ENCODE measurements at regions not wholly inside any gene's neighbourhood (a gene's known extent, or its start where the extent isn't known, plus 50 kb on each side); places are given as distances from the start of the nearest gene placed in this dataset.
"Not testable (repeated sequence)": the region's sequence is repeated elsewhere in the genome, so short reads cannot be mapped to it uniquely, and the experiment has no call there.

DNA sequence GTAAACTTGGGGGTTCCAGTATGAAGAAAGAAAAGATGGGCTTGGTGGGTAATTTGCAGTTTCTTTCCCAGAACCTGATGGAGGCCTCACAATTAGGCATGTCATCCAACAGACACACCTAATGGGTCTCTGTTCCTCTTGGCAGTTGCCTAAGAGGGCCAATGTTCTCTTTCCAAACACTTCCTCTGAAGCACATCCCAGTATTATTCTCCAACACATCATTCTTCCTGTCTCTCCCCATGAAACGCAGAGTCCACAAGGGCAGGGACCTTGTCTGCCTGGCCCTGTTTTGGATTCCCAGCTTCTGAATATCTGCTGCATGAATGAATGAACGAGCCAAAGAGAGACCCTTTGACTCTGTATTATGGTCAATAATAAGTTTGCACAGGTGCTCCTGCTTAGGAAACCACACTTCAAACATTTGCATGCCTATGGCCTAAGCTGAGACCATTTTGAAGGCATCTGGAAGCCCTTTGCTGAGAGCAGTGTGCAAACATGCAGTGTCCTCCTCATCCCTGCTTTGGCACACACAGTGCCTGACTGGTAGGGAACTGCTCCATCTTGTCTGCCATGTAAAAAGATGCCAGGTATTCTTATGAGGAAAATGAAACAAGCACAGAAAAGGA, 100.9 kb upstream of the CHST15 start:
- Histone ChIP-seq H2AFZ (ENCODE audit: control insufficient read depth, low read length) (no peak overlapping the region), H3K9me3 (ENCODE audit: control insufficient read depth, low read depth, low read length) (no peaks in the 10 kb centered on the region), H3K4me3 (ENCODE audit: control insufficient read depth in 2 of 3, extremely low read depth in 1 of 3, insufficient read depth in 2 of 3, low read depth in 1 of 3, low read length in 3 of 3) (no peak overlapping the region), H3K4me2 (ENCODE audit: control insufficient read depth, extremely low read depth, insufficient read depth, low read depth, low read length) (no peak overlapping the region), H3K9me1 (ENCODE audit: control insufficient read depth, extremely low read depth, insufficient read depth, low read length) (no peaks in the 10 kb centered on the region), H3K79me2 (ENCODE audit: control insufficient read depth, insufficient read depth, low read length) (no peaks in the 10 kb centered on the region), H3K9ac (ENCODE audit: control insufficient read depth, extremely low read depth, insufficient read depth, low read length) (no peak overlapping the region), H3K36me3 (ENCODE audit: control insufficient read depth in 2 of 2, extremely low read depth in 1 of 2, insufficient read depth in 2 of 2, low read length in 2 of 2) (no peaks in the 10 kb centered on the region), H3K4me1 (ENCODE audit: control insufficient read depth, extremely low read depth, insufficient read depth, low read length) (no peaks in the 10 kb centered on the region), H3K27me3 (ENCODE audit: control insufficient read depth, extremely low read depth, insufficient read depth, low read length) (no peaks in the 10 kb centered on the region), H4K20me1 (ENCODE audit: control insufficient read depth, extremely low read depth, insufficient read depth, low read length) (no peaks in the 10 kb centered on the region), H3K27ac (ENCODE audit: control insufficient read depth, insufficient read depth, low read length) (no peak overlapping the region)
- dilution Hi-C loops (cut with MboI; ENCODE audit: extremely low pct_ligation_motif_present, low sequenced_read_pairs): no loop called here
- TF ChIP-seq, protein P1, sequence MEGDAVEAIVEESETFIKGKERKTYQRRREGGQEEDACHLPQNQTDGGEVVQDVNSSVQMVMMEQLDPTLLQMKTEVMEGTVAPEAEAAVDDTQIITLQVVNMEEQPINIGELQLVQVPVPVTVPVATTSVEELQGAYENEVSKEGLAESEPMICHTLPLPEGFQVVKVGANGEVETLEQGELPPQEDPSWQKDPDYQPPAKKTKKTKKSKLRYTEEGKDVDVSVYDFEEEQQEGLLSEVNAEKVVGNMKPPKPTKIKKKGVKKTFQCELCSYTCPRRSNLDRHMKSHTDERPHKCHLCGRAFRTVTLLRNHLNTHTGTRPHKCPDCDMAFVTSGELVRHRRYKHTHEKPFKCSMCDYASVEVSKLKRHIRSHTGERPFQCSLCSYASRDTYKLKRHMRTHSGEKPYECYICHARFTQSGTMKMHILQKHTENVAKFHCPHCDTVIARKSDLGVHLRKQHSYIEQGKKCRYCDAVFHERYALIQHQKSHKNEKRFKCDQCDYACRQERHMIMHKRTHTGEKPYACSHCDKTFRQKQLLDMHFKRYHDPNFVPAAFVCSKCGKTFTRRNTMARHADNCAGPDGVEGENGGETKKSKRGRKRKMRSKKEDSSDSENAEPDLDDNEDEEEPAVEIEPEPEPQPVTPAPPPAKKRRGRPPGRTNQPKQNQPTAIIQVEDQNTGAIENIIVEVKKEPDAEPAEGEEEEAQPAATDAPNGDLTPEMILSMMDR (optimal IDR thresholded peaks at IDR 0.05 in 1 of 3, IDR thresholded peaks at IDR 0.05 in 1 of 3, conservative IDR thresholded peaks at IDR 0.05 in 1 of 3; ENCODE audit: extremely low read depth in 1 of 3, insufficient read depth in 2 of 3, low read length in 3 of 3): no peak
- TF ChIP-seq EZH2 (IDR thresholded peaks at IDR 0.05; ENCODE audit: low read length): no peak
- FAIRE-seq (no peak), DNase-seq (ENCODE audit: low read depth, low spot score) (no peak)

DNA sequence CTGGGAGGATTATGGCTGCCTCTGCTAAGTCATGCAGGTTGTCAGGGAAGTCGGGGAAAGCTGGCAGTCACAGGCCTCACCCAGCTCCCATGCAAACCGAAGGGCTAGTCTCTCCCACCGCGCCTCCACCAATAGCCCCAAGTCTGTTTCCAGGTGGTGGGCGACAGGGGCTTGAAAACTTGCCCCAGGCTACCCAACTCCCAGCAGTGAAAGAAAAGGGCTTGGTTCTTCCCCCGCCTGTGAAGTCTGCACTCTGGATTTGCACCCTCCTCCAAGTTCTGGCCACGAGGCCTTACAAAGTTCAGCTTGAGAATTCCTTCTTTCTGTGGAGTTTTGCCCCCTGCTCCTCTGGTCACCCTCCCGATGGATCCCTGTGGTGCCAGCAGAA, 99.9 kb upstream of the CHST15 start:
- Histone ChIP-seq H3K27me3 (ENCODE audit: control insufficient read depth, extremely low read depth, insufficient read depth, low read length) (no peaks in the 10 kb centered on the region), H3K9me3 (ENCODE audit: control insufficient read depth, low read depth, low read length) (no peaks in the 10 kb centered on the region), H3K79me2 (ENCODE audit: control insufficient read depth, insufficient read depth, low read length) (no peaks in the 10 kb centered on the region), H3K9ac (ENCODE audit: control insufficient read depth, extremely low read depth, insufficient read depth, low read length) (no peak overlapping the region), H3K4me1 (ENCODE audit: control insufficient read depth, extremely low read depth, insufficient read depth, low read length) (no peaks in the 10 kb centered on the region), H4K20me1 (ENCODE audit: control insufficient read depth, extremely low read depth, insufficient read depth, low read length) (no peaks in the 10 kb centered on the region), H3K4me3 (ENCODE audit: control insufficient read depth in 2 of 3, extremely low read depth in 1 of 3, insufficient read depth in 2 of 3, low read depth in 1 of 3, low read length in 3 of 3) (no peak overlapping the region), H3K4me2 (ENCODE audit: control insufficient read depth, extremely low read depth, insufficient read depth, low read depth, low read length) (no peak overlapping the region), H3K36me3 (ENCODE audit: control insufficient read depth in 2 of 2, extremely low read depth in 1 of 2, insufficient read depth in 2 of 2, low read length in 2 of 2) (no peaks in the 10 kb centered on the region), H3K9me1 (ENCODE audit: control insufficient read depth, extremely low read depth, insufficient read depth, low read length) (no peaks in the 10 kb centered on the region), H3K27ac (ENCODE audit: control insufficient read depth, insufficient read depth, low read length) (no peak overlapping the region), H2AFZ (ENCODE audit: control insufficient read depth, low read length) (no peak overlapping the region)
- FAIRE-seq (no peak), DNase-seq (ENCODE audit: low read depth, low spot score) (no peak)
- dilution Hi-C loops (cut with MboI; ENCODE audit: extremely low pct_ligation_motif_present, low sequenced_read_pairs): no loop called here
- TF ChIP-seq, protein P1 (optimal IDR thresholded peaks at IDR 0.05 in 1 of 3, IDR thresholded peaks at IDR 0.05 in 1 of 3, conservative IDR thresholded peaks at IDR 0.05 in 1 of 3; ENCODE audit: extremely low read depth in 1 of 3, insufficient read depth in 2 of 3, low read length in 3 of 3): no peak
- no peak for TF ChIP-seq EZH2 (IDR thresholded peaks at IDR 0.05; ENCODE audit: low read length)

DNA sequence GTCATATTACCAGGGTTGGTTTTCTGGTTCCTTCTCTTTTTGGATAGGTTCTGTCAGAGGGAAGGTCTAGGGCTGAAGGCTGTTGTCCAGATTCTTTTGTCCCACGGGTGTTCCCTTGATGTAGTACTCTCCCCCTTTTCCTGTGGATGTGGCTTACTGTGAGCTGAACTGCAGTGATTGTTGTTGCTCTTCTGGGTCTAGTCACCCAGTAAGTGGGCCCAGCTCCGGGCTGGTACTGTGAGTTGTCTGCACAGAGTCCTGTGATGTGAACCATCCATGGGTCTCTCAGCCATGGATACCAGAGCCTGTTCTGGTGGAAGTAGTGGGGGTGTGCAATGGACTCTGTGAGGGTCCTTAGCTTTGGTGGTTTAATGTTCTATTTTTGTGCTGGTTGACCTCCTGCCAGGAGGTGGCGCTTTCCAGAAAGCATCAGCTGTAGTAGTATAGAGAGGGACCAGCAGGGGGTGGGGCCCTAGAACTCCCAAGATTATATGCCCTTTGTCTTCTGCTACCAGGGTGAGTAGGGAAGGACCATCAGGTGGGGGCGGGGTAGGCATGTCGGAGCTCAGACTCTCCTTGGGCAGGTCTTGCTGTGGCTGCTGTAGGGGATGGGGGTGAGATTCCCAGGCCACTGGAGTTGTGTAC, 99.4 kb upstream of the CHST15 start:
- H4K20me1 ChIP-seq (ENCODE audit: control insufficient read depth, extremely low read depth, insufficient read depth, low read length); FAIRE-seq; H3K9me1 ChIP-seq (ENCODE audit: control insufficient read depth, extremely low read depth, insufficient read depth, low read length); H3K36me3 ChIP-seq (ENCODE audit: control insufficient read depth in 2 of 2, extremely low read depth in 1 of 2, insufficient read depth in 2 of 2, low read length in 2 of 2); DNase-seq (ENCODE audit: low read depth, low spot score); H3K4me3 ChIP-seq (ENCODE audit: control insufficient read depth in 2 of 3, extremely low read depth in 1 of 3, insufficient read depth in 2 of 3, low read depth in 1 of 3, low read length in 3 of 3); H3K9ac ChIP-seq (ENCODE audit: control insufficient read depth, extremely low read depth, insufficient read depth, low read length); H3K79me2 ChIP-seq (ENCODE audit: control insufficient read depth, insufficient read depth, low read length); H3K4me2 ChIP-seq (ENCODE audit: control insufficient read depth, extremely low read depth, insufficient read depth, low read depth, low read length); dilution Hi-C loops (cut with MboI; ENCODE audit: extremely low pct_ligation_motif_present, low sequenced_read_pairs); H3K27ac ChIP-seq (ENCODE audit: control insufficient read depth, insufficient read depth, low read length); H3K27me3 ChIP-seq (ENCODE audit: control insufficient read depth, extremely low read depth, insufficient read depth, low read length); H3K9me3 ChIP-seq (ENCODE audit: control insufficient read depth, low read depth, low read length); H3K4me1 ChIP-seq (ENCODE audit: control insufficient read depth, extremely low read depth, insufficient read depth, low read length); H2AFZ ChIP-seq (ENCODE audit: control insufficient read depth, low read length): not testable (repeated sequence)

DNA sequence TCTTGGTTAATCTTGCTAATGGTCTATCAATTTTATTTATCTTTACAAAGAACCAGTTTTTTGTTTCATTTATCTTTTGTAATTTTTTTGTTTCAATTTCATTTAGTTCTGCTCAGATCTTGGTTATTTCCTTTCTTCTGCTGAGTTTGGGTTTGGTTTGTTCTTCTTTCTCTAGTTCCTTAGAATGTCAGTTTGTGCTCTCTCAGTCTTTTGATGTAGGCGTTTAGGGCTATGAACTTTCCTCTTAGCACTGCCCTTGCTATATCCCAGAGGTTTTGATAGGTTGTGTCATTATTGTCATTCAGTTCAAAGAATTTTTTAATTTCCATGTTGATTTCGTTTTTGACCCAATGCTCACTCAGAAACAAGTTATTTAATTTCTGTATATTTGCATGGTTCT, 97.1 kb upstream of the CHST15 start:
- H3K9ac ChIP-seq (ENCODE audit: control insufficient read depth, extremely low read depth, insufficient read depth, low read length); H3K4me1 ChIP-seq (ENCODE audit: control insufficient read depth, extremely low read depth, insufficient read depth, low read length); H3K4me2 ChIP-seq (ENCODE audit: control insufficient read depth, extremely low read depth, insufficient read depth, low read depth, low read length); H3K9me3 ChIP-seq (ENCODE audit: control insufficient read depth, low read depth, low read length); H3K4me3 ChIP-seq (ENCODE audit: control insufficient read depth in 2 of 3, extremely low read depth in 1 of 3, insufficient read depth in 2 of 3, low read depth in 1 of 3, low read length in 3 of 3); H3K27me3 ChIP-seq (ENCODE audit: control insufficient read depth, extremely low read depth, insufficient read depth, low read length); DNase-seq (ENCODE audit: low read depth, low spot score); dilution Hi-C loops (cut with MboI; ENCODE audit: extremely low pct_ligation_motif_present, low sequenced_read_pairs); H3K9me1 ChIP-seq (ENCODE audit: control insufficient read depth, extremely low read depth, insufficient read depth, low read length); H3K79me2 ChIP-seq (ENCODE audit: control insufficient read depth, insufficient read depth, low read length); H2AFZ ChIP-seq (ENCODE audit: control insufficient read depth, low read length); FAIRE-seq; H4K20me1 ChIP-seq (ENCODE audit: control insufficient read depth, extremely low read depth, insufficient read depth, low read length); H3K27ac ChIP-seq (ENCODE audit: control insufficient read depth, insufficient read depth, low read length); H3K36me3 ChIP-seq (ENCODE audit: control insufficient read depth in 2 of 2, extremely low read depth in 1 of 2, insufficient read depth in 2 of 2, low read length in 2 of 2): not testable (repeated sequence)
